Mesendoderm (in vitro differentiated cells): ENCODE measurements at regions not wholly inside any gene's neighbourhood (a gene's known extent, or its start where the extent isn't known, plus 50 kb on each side); places are given as distances from the start of the nearest gene placed in this dataset.

Experiments used
- DNase-seq: peaks from one replicate; pipeline ENCODE4 v3.0.0; 2013
- H2AK5ac ChIP-seq: 2 replicates; pipeline ENCODE4 v1.6.1; 2013; ENCODE audit warnings: low read length, inconsistent platforms
- H2BK120ac ChIP-seq: 2 replicates; pipeline ENCODE4 v1.6.1; 2013; ENCODE audit warnings: low read depth, mild to moderate bottlenecking, low read length, moderate library complexity, mixed read lengths
- H2BK15ac ChIP-seq: replicated peaks from 2 replicates; pipeline ENCODE4 v1.6.1; 2013; ENCODE audit warnings: low read depth, mild to moderate bottlenecking, moderate library complexity
- H2BK5ac ChIP-seq: 2 replicates; pipeline ENCODE4 v1.6.1; 2013; ENCODE audit warnings: low read length, inconsistent platforms
- H3K18ac ChIP-seq: 2 replicates; pipeline ENCODE4 v1.6.1; 2013; ENCODE audit warnings: mild to moderate bottlenecking, low read length, mixed read lengths
- H3K23ac ChIP-seq: one replicate; pipeline ENCODE4 v1.6.1; 2013; ENCODE audit warnings: low read length
- H3K27ac ChIP-seq: 2 replicates; pipeline ENCODE4 v1.5.1; 2013; ENCODE audit warnings: low read depth, mild to moderate bottlenecking, inconsistent platforms, low read length, moderate library complexity
- H3K27me3 ChIP-seq: 2 replicates; pipeline ENCODE4 v1.6.1; 2013; ENCODE audit warnings: low read length, control low read depth, mild to moderate bottlenecking, inconsistent platforms; ENCODE audit not compliant: insufficient read depth, poor library complexity
- H3K36me3 ChIP-seq: 2 replicates; pipeline ENCODE4 v1.6.1; 2013; ENCODE audit warnings: low read length, inconsistent platforms; ENCODE audit not compliant: control insufficient read depth, insufficient read depth
- H3K4ac ChIP-seq: one replicate; pipeline ENCODE4 v1.6.1; 2013; ENCODE audit warnings: low read depth, mild to moderate bottlenecking, low read length, moderate library complexity
- H3K4me1 ChIP-seq: 2 replicates; pipeline ENCODE4 v1.6.1; 2013; ENCODE audit warnings: low read depth, low read length, inconsistent platforms; ENCODE audit not compliant: control insufficient read depth
- H3K4me2 ChIP-seq: 2 replicates; pipeline ENCODE4 v1.6.1; 2013; ENCODE audit warnings: low read length
- H3K4me3 ChIP-seq: 2 replicates; pipeline ENCODE4 v1.5.1; 2013; ENCODE audit warnings: mild to moderate bottlenecking, low read length
- H3K56ac ChIP-seq: one replicate; pipeline ENCODE4 v1.6.1; 2013; ENCODE audit warnings: low read length
- H3K79me1 ChIP-seq: 2 replicates; pipeline ENCODE4 v1.6.1; 2013; ENCODE audit warnings: low read length, inconsistent platforms
- H3K79me2 ChIP-seq: 2 replicates; pipeline ENCODE4 v1.6.1; 2013; ENCODE audit warnings: mild to moderate bottlenecking, low read length; ENCODE audit not compliant: control insufficient read depth, insufficient read depth
- H3K9ac ChIP-seq: 2 replicates; pipeline ENCODE4 v1.6.1; 2013; ENCODE audit warnings: low read length, inconsistent platforms
- H4K5ac ChIP-seq: one replicate; pipeline ENCODE4 v1.6.1; 2013; ENCODE audit warnings: low read length
- H4K8ac ChIP-seq: one replicate; pipeline ENCODE4 v1.6.1; 2013; ENCODE audit warnings: low read depth, mild to moderate bottlenecking, control low read depth, low read length, moderate library complexity
- WGBS: extraction: QIAGEN DNeasy Blood & Tissue Kit; methylation state at CpG from one replicate; pipeline ENCODE4 v1.1.7; 2013; ENCODE audit warnings: low lambda C conversion rate, missing lambda C conversion rate; ENCODE audit not compliant: insufficient coverage; ENCODE audit errors: extremely low coverage; 5-methylcytosine and 5-hydroxymethylcytosine counted together

DNA sequence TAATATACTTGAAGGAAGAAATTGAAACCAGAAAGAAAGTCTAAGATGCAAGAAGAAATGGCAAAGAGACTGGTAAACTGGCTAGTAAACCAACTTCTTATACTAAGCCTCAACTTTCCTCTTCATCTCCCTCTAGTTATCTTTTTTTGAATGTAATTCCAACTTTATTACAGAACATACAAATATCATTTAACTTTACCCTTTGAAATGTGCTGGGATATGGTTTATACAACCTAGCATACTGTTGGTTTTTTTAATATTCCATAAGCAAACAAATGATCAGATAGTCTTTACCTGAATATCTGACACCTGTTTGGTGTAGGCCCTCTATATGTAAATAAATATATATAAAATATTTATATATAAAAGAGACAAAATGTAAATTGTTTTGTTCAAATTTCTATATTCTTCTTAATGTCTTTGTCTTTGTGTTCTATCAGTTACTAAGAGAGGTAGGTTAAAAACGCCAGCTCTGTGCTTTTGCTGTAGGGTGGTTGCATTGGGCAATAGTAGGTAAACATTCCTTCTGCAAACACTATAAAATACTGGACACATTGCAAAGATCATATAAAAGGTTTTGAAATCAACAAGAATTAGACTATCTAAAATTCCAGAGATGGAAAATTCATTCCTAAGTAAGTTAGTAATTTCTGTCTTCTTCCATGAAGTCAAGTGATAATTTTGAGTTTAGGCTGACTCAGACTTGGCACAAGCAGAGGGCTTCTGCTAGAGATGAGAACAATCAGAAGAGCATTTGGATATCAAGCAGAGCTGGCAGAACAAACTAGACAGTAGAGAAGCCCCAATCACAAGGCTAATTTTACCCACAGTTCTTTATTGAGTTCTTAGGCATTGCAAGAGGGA lies 383.3 kb downstream of the RFC3 start:
- no peak overlapping the region for H3K23ac ChIP-seq
- H2BK5ac ChIP-seq = no peak overlapping the region
- DNase-seq = no peak
- H3K79me1 ChIP-seq = no peaks in the 10 kb centered on the region
- no peak overlapping the region for H2AK5ac ChIP-seq
- no peak overlapping the region for H3K4me3 ChIP-seq
- H3K27me3 ChIP-seq = no peaks in the 10 kb centered on the region
- no peak overlapping the region for H4K8ac ChIP-seq
- H2BK120ac ChIP-seq = peak overlapping the region; percentile 73
- no peaks in the 10 kb centered on the region for H3K36me3 ChIP-seq
- no peak overlapping the region for H3K4ac ChIP-seq
- no peak overlapping the region for H3K18ac ChIP-seq
- H3K9ac ChIP-seq = no peak overlapping the region
- H3K4me1 ChIP-seq = no peaks in the 10 kb centered on the region
- H3K56ac ChIP-seq = no peak overlapping the region
- no peak overlapping the region for H3K27ac ChIP-seq
- H4K5ac ChIP-seq = no peak overlapping the region
- WGBS = no CpG with 5 or more reads among the region's 1 CpG
- no peak overlapping the region for H2BK15ac ChIP-seq
- no peak overlapping the region for H3K4me2 ChIP-seq
- H3K79me2 ChIP-seq = no peaks in the 10 kb centered on the region

- DNase-seq = peak; percentile 69
- no peak overlapping the region for H2AK5ac ChIP-seq
- no peak overlapping the region for H3K4me2 ChIP-seq
- no peak overlapping the region for H4K5ac ChIP-seq
- H3K9ac ChIP-seq = no peak overlapping the region
- H3K27me3 ChIP-seq = no peaks in the 10 kb centered on the region
- H3K36me3 ChIP-seq = no peaks in the 10 kb centered on the region
- H3K56ac ChIP-seq = no peak overlapping the region
- H2BK5ac ChIP-seq = no peak overlapping the region
- H4K8ac ChIP-seq = no peak overlapping the region
- H3K79me1 ChIP-seq = no peaks in the 10 kb centered on the region
- no peak overlapping the region for H2BK120ac ChIP-seq
- whole genome bisulfite sequencing = no CpG with 5 or more reads among the region's 4 CpGs
- no peak overlapping the region for H3K23ac ChIP-seq
- H3K27ac ChIP-seq = no peak overlapping the region
- no peak overlapping the region for H3K4me3 ChIP-seq
- H3K79me2 ChIP-seq = no peaks in the 10 kb centered on the region
- H3K18ac ChIP-seq = no peak overlapping the region
- no peak overlapping the region for H3K4ac ChIP-seq
- H2BK15ac ChIP-seq = no peak overlapping the region
- H3K4me1 ChIP-seq = no peaks in the 10 kb centered on the region
These were observed 389.4 kb downstream of the RFC3 start for GRCh38 chr13:34207334-34207733.

GRCh38 chr13:34207872-34208271 lies 389.9 kb downstream of the RFC3 start:
- no peak overlapping the region for H4K8ac ChIP-seq
- H4K5ac ChIP-seq = no peak overlapping the region
- H3K36me3 ChIP-seq = no peaks in the 10 kb centered on the region
- H3K4me3 ChIP-seq = no peak overlapping the region
- H3K27ac ChIP-seq = no peak overlapping the region
- DNase-seq = no peak
- no CpG with 5 or more reads among the region's 4 CpGs for WGBS
- H3K23ac ChIP-seq = no peak overlapping the region
- H2BK120ac ChIP-seq = no peak overlapping the region
- H3K56ac ChIP-seq = no peak overlapping the region
- no peak overlapping the region for H3K9ac ChIP-seq
- no peak overlapping the region for H3K18ac ChIP-seq
- H3K79me2 ChIP-seq = no peaks in the 10 kb centered on the region
- H3K4ac ChIP-seq = no peak overlapping the region
- H2BK15ac ChIP-seq = no peak overlapping the region
- no peak overlapping the region for H2BK5ac ChIP-seq
- no peak overlapping the region for H2AK5ac ChIP-seq
- no peaks in the 10 kb centered on the region for H3K27me3 ChIP-seq
- no peaks in the 10 kb centered on the region for H3K4me1 ChIP-seq
- H3K79me1 ChIP-seq = no peaks in the 10 kb centered on the region
- no peak overlapping the region for H3K4me2 ChIP-seq

- Histone ChIP-seq H4K8ac (peak overlapping the region; percentile 1), H3K79me2 (no peaks in the 10 kb centered on the region), H2BK120ac (no peak overlapping the region), H3K4me3 (no peak overlapping the region), H2AK5ac (no peak overlapping the region), H3K56ac (no peak overlapping the region), H2BK5ac (no peak overlapping the region), H3K4me1 (no peaks in the 10 kb centered on the region), H3K9ac (no peak overlapping the region), H3K36me3 (no peaks in the 10 kb centered on the region), H3K27ac (no peak overlapping the region), H3K27me3 (no peaks in the 10 kb centered on the region), H2BK15ac (no peak overlapping the region), H3K4me2 (no peak overlapping the region), H3K18ac (no peak overlapping the region), H3K4ac (no peak overlapping the region), H4K5ac (no peak overlapping the region), H3K79me1 (no peaks in the 10 kb centered on the region), H3K23ac (no peak overlapping the region)
- no peak for DNase-seq
- no CpG with 5 or more reads among the region's 1 CpG for WGBS
These were observed 390.4 kb downstream of the RFC3 start for GRCh38 chr13:34208336-34208735.

- H3K56ac ChIP-seq = no peak overlapping the region
- H3K23ac ChIP-seq = no peak overlapping the region
- no peak overlapping the region for H4K8ac ChIP-seq
These were observed 392.4 kb downstream of the RFC3 start for GRCh38 chr13:34210341-34210740.

GRCh38 chr13:34214686-34215085 lies 396.7 kb downstream of the RFC3 start:
- Histone ChIP-seq H2BK5ac (no peak overlapping the region), H3K79me2 (no peaks in the 10 kb centered on the region), H4K8ac (no peak overlapping the region), H3K9ac (no peak overlapping the region), H2BK15ac (no peak overlapping the region), H2BK120ac (no peak overlapping the region), H3K23ac (no peak overlapping the region), H3K4me3 (no peak overlapping the region), H3K27me3 (no peaks in the 10 kb centered on the region), H4K5ac (no peak overlapping the region), H3K4me2 (no peak overlapping the region), H3K56ac (no peak overlapping the region), H3K79me1 (no peaks in the 10 kb centered on the region), H3K27ac (no peak overlapping the region), H3K36me3 (no peaks in the 10 kb centered on the region), H3K4ac (no peak overlapping the region), H3K18ac (no peak overlapping the region), H2AK5ac (no peak overlapping the region), H3K4me1 (no peaks in the 10 kb centered on the region)
- DNase-seq = no peak
- whole genome bisulfite sequencing = no CpG with 5 or more reads among the region's 2 CpGs

More at GRCh38 chr13:34210341-34210740, 392.4 kb downstream of the RFC3 start:
- Histone ChIP-seq H3K18ac (no peak overlapping the region), H2AK5ac (no peak overlapping the region), H3K36me3 (no peaks in the 10 kb centered on the region), H3K4ac (no peak overlapping the region), H2BK5ac (no peak overlapping the region), H2BK120ac (no peak overlapping the region), H3K4me3 (no peak overlapping the region), H2BK15ac (no peak overlapping the region), H3K79me2 (no peaks in the 10 kb centered on the region), H3K4me2 (no peak overlapping the region), H3K27ac (no peak overlapping the region), H4K5ac (no peak overlapping the region), H3K27me3 (no peaks in the 10 kb centered on the region), H3K4me1 (no peaks in the 10 kb centered on the region), H3K9ac (no peak overlapping the region), H3K79me1 (no peaks in the 10 kb centered on the region)
- WGBS = no CpG with 5 or more reads among the region's 1 CpG
- DNase-seq = no peak
